NCI-H226 (cell line): ENCODE measurements at regions not wholly inside any gene's neighbourhood (a gene's known extent, or its start where the extent isn't known, plus 50 kb on each side); places are given as distances from the start of the nearest gene placed in this dataset.

ENCODE experiments used
- DNase-seq: peaks from one replicate; pipeline ENCODE4 v3.0.0-alpha.2; 2015

- no peak for DNase-seq
Observed at GRCh38 chr12:4091016-4091743, 182.4 kb upstream of the CCND2 start.

GRCh38 chr12:4089956-4090355 is 183.6 kb upstream of the CCND2 start:
- no peak for DNase-seq

DNA sequence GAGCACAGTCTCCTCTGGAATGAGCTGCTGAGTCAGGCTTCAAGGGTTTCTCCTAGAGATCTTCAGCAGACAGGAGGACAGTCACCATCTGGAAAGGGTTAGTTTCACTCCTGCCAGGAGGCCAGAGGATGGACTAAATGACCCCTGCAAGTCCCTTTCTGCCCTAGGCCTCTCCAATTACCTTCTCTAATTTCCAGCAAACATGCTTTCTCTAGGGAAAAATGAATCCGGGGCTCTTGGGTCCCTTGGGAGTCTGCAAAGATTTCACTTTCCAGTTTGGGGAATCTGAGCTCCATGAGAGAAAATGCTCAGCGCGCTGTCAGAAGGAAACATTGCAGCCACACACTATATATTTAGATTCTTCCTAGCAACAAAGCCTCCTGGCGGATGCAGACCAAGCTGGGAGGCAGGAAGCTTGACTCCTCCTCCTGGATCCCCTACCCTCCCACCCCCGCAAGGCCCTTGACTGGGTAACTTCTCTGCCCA is 184.4 kb upstream of the CCND2 start:
- DNase-seq, result no peak

DNA sequence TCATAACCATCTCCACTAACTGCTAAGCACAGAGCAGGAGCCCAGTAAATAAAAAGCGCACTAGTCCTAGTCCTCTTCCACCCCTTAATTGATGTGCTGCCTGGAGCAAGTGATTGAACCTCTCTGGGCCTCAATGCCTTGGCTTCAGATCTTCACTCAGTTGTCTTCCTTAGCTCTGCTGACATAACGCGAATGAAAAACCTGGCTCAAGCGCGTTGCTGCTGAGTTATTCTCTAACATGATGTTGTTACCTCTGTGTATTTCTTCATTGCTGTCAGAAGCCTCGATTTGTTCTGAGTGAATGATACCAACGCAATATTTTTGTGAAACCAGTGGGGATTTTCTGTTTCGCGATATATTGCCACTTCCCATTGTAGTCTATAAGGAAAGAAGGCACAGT is 185.1 kb upstream of the CCND2 start:
- no peak for DNase-seq

DNA sequence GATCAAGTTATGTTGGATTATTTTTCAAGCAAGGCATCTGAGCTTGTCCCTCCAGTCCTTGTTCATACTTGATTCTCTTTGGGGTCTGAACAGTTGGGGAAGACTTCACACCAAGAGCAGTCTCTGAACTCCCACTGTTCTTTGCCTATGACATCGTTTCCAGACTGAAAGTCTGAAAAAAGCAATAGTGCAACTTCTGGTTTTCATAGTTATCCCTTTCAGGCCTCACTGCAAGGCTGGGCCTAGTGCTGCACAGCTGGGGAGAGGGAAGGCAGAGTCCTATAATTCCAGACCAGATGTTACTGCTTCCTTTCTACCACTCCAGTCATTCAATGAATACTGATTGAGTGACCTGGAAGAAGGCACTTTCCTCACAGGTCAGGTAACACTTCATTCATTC is 187.1 kb upstream of the CCND2 start:
- no peak for DNase-seq

- DNase-seq, result no peak
Observed at GRCh38 chr12:4084573-4084972, 189.0 kb upstream of the CCND2 start.

DNA sequence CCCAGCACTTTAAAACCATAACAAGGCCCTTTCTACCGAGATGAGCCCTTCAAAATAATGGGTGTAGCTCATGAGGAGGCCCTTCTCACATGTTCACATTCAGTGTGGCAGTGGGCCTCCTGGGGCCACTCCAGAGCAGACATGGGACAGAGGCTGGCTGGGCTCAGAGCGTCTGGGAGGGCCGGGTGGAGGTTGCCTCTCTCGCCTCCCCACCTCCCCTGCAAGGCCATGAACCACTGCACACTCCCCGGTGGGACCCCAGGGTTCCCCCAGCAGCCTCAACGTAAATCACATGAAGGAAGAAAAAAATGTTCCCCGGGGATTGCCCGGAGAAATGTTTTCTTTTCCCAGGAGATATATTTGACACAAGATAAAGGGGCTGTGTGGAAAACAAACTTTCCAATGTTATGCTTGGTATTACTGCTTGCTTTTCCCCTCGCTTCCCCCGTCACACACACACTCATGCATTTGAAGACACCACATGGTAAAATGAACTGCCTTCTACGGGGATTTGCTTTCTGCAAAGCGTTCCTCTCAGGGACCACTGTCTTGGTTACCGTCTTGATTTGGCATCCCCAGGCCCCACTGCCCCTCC is 190.7 kb upstream of the CCND2 start:
- DNase-seq, result no peak

- no peak for DNase-seq
Observed at GRCh38 chr12:4080213-4080612, 193.3 kb upstream of the CCND2 start.

DNA sequence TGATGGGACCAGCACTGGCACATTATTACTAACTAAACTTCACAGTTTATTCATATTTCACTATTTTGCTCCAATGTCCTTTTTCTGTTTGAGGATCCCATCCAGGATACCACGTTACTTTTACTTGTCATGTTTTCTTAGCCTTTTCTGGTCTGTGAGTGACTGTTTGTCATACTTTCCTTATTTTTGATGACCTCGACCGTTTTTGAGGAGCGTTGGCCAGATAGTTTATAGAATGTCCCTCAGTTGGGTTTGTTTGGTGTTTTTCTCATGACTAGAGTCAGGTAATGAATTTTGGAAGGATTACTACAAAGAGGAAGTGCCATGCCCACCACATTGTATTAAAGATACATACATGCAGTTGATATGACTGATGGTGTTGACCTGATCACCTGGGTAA is 199.4 kb upstream of the CCND2 start:
- DNase-seq, result no peak

DNA sequence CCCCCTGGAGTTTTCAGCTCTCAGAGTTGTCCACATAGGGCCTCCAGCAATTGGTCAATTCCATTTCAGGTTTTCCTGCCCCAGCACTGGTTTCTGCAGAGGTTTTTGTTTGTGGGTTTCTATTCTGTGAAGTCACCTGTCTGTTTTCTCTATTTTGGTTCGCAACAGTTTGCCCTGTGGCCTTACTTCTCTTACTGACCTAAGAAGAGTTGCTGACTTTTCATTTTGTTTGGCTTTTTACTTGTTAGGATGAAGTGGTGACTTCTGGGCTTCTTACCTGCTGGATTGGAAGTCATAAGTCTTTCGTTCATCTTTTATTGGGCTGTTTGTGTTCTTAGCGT is 196.4 kb upstream of the PARP11 start:
- no peak for DNase-seq

GRCh38 chr12:4068981-4069669 is 195.9 kb upstream of the PARP11 start:
- peak; percentile 61 for DNase-seq

DNA sequence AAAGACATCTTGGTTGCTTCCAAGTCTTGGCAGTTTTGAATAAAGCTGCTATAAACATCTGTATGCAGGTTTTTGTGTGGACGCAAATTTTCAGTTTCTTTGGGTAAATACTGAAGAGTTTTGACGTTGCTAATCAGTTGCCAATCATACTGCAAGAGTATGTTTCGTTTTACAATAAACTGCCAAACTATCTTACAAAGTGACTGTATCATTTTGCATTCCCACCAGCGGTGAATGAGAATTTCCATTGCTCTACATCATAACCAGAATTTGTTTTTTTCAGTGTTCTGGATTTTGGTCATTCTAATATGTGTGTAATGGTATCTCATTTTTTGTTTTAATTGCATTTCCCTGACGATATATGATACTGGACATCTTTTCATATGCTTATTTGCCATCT is 190.8 kb upstream of the PARP11 start:
- no peak for DNase-seq

GRCh38 chr12:4059898-4060568 is 186.8 kb upstream of the PARP11 start:
- no peak for DNase-seq

DNA sequence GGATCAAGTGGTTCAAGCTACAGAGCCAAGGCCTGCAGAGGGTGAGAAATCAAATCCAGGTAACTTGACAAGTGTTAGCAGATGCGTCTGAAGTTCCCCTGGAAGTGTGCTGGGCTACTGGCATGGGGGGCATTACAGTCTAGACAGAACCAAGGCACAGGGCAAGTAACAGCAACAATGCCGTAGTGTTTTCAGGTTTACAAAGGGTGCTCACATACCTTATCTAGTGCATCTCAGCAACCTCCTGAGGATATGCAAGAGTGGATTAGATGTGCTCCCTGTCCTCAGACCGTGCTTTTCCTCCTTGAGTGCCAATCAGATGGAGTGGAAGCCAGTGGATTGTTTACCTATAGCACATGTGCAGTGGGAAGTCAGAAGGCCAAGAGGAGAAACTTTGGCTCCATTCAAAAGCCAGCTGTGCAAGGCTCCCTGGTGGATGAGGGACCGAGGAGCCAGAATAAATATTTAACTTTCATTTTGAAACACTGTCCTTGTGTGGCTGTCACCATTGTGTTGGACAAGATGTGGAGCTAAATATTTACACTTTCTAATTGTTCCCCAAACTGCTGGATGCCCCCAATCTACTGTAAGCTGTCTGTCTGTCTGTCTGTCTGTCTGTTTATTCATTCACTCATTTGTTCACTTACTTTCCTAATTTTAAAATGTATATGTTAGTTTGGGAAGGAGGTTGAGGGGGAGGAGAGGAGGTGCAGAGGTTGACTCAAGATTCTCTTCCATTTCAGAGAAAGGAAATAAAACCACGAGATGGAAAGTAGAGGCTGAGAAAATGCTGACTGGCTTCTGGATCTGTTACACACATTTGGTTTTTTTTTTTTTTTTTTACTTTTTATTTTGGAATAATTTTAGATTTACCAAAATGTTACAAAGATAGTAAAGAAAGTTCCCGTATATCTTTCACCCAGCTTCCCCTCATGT is 184.0 kb upstream of the PARP11 start:
- DNase-seq, result no peak

- DNase-seq, result no peak
Observed at GRCh38 chr12:4054630-4055029, 181.4 kb upstream of the PARP11 start.

GRCh38 chr12:4052691-4053090 is 179.5 kb upstream of the PARP11 start:
- DNase-seq, result no peak

GRCh38 chr12:4051596-4051995 is 178.4 kb upstream of the PARP11 start:
- no peak for DNase-seq

DNA sequence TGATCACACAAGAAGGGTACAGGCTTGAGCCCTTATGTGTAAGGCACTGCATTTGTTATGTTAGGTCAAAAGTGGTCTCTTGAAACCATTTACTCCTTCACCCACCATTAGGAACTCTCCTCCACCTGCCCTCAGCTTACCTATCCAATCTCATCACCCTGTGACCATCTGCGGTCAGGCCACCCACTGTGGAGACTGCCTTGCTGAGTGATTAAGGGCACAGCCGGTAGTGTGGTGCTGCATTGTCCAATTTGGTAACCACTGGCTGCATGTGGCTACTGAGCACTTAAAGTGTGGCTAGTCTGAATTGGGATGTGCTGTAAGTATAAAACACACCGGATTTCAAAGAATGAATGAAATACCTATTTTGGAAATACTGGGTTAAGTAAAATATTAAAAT is 177.1 kb upstream of the PARP11 start:
- DNase-seq, result no peak

DNA sequence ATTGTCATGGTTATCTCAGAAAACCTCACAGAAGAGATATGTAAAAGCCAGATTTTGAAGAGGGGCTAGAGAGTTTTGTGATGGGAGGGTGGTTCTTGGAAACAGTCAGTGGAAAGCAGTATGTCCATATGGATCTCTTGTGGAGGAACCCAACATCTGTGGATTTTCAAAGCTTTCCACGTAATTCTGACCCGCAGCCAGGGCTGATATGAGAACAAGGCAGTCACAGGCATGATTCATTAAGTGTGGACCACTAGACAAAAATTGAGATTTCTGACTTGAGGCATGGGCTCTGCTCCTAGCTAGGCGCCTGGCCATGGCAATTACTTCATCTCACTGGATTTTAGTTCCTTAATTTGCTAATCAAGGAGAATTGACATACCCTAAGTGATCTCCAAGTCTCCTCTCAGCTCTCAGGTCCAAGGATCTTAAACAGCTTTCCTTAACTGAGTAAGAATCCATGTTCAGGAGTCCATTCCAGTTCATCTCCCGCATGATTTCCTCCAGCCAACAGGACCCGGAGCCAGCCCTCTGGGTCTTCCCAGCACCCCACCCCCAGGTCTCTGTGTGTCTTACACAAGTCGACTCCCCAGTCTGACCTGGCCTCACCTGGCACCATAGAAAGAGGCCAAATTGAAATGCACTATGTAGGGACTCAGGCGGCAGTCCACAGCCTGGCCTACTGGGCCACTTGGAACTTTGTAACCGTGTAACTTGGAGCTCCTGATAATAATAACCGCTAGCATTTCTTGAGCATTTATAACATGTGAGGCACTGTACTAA is 176.3 kb upstream of the PARP11 start:
- no peak for DNase-seq

- no peak for DNase-seq
Observed at GRCh38 chr12:4047421-4047820, 174.2 kb upstream of the PARP11 start.

GRCh38 chr12:4046495-4046840 is 173.3 kb upstream of the PARP11 start:
- DNase-seq, result no peak
